GM12874 (cell line): ENCODE measurements at regions not wholly inside any gene's neighbourhood (a gene's known extent, or its start where the extent isn't known, plus 50 kb on each side); places are given as distances from the start of the nearest gene placed in this dataset.

Experiments used
- TF ChIP-seq, protein P1 (sequence below): IDR thresholded peaks from 2 replicates; pipeline ENCODE4 v1.5.1; 2011; ENCODE audit warnings: low read depth, mild to moderate bottlenecking, control low read depth, low read length, moderate library complexity; ENCODE audit not compliant: insufficient read depth

GRCh38 chr2:58906081-58906645 is 665.0 kb upstream of the FANCL start:
- TF ChIP-seq, protein P1, sequence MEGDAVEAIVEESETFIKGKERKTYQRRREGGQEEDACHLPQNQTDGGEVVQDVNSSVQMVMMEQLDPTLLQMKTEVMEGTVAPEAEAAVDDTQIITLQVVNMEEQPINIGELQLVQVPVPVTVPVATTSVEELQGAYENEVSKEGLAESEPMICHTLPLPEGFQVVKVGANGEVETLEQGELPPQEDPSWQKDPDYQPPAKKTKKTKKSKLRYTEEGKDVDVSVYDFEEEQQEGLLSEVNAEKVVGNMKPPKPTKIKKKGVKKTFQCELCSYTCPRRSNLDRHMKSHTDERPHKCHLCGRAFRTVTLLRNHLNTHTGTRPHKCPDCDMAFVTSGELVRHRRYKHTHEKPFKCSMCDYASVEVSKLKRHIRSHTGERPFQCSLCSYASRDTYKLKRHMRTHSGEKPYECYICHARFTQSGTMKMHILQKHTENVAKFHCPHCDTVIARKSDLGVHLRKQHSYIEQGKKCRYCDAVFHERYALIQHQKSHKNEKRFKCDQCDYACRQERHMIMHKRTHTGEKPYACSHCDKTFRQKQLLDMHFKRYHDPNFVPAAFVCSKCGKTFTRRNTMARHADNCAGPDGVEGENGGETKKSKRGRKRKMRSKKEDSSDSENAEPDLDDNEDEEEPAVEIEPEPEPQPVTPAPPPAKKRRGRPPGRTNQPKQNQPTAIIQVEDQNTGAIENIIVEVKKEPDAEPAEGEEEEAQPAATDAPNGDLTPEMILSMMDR = no peak

- TF ChIP-seq, protein P1 = no peak
These were observed 663.0 kb upstream of the FANCL start for GRCh38 chr2:58904095-58904494.

- TF ChIP-seq, protein P1 = no peak
These were observed 662.3 kb upstream of the FANCL start for GRCh38 chr2:58903427-58903826.

- TF ChIP-seq, protein P1 = no peak
These were observed 659.3 kb upstream of the FANCL start for GRCh38 chr2:58900246-58901027.

DNA sequence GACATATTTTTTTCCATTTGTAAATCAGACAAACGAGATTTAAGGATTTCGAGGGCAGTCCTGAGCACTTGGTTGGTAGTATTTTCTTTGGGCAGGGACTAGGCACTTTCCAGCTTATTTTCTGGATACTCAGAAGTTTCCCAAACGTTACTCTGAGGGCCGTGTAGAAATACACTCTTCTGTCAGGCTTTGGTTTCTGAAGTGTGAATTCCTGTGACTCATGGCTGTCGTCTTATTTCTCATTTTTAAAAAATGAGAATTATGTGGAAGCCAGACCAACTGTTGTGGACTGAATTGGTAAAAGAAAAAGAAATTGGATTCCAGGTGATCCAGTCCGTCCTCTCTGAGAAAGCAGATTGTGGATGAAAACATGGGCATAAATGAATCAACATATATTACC is 658.6 kb upstream of the FANCL start:
- TF ChIP-seq, protein P1 = no peak

GRCh38 chr2:58896638-58897037 is 655.5 kb upstream of the FANCL start:
- TF ChIP-seq, protein P1 = no peak

GRCh38 chr2:58895857-58896256 is 654.7 kb upstream of the FANCL start:
- TF ChIP-seq, protein P1 = no peak
